ENCODE measurements at regions not wholly inside any gene's neighbourhood (a gene's known extent, or its start where the extent isn't known, plus 50 kb on each side); places are given as distances from the start of the nearest gene placed in this dataset.
"Not testable (repeated sequence)": the region's sequence is repeated elsewhere in the genome, so short reads cannot be mapped to it uniquely, and the experiment has no call there.

DNA sequence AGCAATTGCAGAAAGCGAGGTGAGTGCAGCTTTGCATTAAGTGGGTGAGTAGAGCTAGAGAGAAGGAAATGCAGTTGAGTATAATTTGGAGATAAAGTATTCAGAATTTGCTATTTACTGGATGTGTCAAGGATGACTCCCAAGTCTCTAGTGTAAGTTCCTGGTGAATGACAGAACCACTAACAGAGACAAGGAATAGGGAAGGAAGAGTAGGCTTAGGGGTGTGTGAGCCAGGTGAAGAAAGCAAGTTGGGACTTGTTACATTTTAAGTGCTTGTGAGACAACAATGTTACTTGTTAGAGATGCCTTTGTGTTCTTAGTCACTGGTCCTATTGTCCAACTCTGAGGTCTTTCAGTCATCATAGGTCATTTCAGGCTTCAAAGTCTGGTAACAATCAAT, 70.8 kb downstream of the TBC1D26 start:
- not testable (repeated sequence) for FAIRE-seq

DNA sequence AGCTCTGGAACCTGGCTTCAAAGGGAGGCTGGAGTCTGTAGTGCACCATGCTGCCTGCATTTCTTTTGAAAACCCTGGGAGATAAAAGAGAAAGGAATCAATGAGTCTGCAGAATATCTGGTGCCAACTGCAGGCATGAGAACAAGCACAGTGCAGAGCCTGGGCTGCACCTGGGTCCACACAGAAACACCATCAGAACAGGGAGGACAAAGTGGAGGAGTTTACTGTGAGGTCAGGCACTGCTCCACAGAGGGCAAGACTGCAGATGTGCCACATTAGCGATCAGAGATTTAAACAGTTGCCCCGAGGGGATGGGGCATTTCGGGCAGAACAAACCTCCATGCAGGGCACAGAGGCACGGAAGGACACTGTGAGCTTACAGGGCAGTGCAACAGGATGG, 74.7 kb downstream of the TBC1D26 start:
- not testable (repeated sequence) for FAIRE-seq

DNA sequence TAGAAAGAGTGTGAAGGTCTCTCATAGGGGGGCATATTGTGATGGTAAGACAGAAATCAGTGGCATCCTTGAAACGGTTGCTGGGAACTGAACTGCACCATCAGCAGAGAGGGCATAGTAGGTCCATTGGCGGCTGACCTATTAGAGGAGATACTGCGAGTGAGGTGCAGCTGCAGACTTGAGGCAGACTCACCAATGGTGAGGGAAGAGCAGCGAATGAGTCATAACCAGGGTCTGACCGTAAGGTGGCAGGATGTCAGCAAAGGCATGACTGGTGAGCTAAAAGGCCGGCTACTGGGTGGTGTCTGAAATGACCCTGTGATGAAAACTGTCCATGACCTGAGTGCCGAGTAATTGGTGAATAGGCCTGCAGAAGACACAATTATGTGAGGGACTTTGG, 81.3 kb downstream of the TBC1D26 start:
- not testable (repeated sequence) for FAIRE-seq

DNA sequence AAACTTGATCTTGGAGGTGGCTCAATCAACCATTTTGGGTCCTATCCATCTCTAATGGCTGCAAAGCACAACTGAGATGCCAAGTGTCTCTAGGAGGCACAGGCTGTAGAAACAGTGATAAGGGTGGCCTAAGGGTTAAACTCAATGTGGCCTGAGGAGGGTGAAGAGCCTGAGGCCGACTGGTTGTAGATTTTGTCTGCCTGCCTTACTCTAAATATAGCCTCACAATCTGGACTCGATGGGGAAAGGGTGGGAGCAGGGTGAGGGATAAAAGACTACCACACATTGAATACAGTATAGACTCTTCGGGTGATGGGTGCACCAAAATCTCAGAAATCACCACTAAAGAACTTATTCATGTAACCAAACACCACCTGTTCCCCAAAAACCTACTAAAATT, 81.9 kb downstream of the TBC1D26 start:
- FAIRE-seq = not testable (repeated sequence)

DNA sequence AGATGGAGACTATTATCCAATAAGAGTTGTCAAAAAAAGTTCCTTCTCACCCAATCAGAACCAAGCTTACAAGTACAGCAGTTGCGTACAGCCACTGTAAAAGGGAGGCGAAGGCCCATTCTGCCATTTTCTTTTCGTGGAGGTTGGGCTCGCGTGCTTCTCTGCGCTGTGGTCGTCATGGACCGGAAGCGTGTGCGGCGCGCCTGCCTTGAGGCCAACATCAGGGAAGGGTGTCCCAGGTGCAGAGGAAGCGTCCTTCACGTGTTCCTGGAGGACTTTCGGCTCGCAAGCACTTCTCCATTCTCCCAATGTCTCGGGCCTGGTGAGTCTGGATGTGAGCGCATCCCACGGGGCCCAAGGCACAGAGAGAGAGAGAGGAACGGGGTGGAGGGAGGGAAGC, 85.8 kb downstream of the TBC1D26 start:
- not testable (repeated sequence) for FAIRE-seq

DNA sequence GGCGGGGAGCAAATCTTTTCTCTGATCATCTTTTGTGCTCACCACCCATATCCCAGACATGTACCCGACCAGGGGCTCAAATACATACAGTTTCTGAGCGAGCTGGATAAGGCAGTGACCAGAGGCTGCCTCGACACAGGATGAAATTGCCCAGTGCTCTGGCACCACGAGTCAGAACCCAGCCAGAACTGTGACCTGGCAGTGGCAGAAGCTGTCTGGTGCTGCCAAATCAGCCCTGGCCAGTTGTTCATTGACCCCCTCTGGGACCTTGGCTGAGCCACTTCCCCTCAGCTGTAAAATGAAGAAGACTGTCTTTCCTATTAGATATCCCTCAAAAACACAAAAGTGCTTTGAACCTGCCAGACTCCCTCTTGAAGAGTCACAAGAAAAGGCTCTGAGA, 90.2 kb downstream of the TBC1D26 start:
- not testable (repeated sequence) for FAIRE-seq

DNA sequence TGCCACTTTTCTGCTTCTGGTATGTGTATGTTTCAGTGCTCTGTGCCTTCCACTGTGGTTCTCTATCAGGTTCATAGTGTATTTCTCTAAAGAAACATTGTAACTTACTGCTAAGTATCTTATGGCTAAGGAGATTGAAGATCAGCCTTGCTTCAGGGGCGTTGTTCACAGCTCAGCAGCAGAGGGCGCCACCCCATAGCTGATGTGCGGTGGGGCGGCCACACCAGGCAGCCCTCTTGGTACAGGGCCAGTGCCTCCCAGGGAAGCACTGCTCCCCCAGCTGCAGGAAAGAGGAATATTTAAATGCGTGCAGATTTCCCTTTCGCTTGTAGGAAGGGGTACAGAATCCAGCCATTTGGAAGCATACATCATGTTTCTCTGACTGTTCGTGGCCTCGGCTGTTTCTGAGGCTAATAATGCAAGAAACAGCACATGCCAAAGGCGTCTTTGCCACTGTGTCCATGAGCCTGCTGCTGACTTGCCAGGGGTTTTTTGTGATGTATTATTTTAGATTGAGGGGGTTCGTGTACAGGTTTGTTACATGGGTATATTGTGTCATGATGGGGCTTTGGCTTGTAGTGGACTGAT, 96.7 kb downstream of the TBC1D26 start:
- peak; percentile 50 for FAIRE-seq

DNA sequence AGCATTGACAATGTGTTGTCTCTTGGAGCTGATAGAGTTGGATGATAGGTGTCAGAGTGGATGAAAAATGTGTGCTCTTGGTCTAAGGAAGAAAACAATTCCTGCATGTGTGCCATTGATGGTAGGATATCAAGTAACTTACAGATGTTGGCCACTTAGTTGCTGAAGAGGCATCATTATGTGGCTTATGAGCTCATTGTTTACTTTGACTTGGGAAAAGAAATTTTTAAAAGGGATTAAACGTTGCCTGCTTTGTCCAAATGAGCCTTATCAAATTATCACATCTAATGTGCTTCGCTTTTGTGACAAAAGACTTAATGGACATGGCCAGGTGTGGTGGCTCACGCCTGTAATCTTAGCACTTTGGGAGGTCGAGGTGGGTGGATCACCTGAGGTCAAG, 98.1 kb downstream of the TBC1D26 start:
- FAIRE-seq = not testable (repeated sequence)

DNA sequence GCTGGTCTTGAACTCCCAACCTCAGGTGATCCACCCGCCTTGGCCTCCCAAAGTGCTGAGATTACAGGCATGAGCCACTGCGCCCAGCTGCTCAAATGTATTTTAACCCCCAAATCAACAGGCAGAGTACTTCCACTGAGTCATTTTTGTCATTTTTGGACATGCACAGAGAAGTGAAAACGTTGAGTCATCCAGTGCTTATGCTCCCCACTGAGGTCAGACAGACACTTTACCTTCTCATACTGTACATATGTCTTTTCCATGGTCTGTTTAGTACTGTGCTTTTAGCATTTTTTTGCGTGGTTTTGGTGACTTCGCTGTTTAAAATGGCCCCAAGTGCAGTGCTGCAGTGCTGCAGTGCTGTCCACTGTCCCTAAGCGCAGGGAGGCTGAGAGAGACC, 99.1 kb downstream of the TBC1D26 start:
- not testable (repeated sequence) for FAIRE-seq

DNA sequence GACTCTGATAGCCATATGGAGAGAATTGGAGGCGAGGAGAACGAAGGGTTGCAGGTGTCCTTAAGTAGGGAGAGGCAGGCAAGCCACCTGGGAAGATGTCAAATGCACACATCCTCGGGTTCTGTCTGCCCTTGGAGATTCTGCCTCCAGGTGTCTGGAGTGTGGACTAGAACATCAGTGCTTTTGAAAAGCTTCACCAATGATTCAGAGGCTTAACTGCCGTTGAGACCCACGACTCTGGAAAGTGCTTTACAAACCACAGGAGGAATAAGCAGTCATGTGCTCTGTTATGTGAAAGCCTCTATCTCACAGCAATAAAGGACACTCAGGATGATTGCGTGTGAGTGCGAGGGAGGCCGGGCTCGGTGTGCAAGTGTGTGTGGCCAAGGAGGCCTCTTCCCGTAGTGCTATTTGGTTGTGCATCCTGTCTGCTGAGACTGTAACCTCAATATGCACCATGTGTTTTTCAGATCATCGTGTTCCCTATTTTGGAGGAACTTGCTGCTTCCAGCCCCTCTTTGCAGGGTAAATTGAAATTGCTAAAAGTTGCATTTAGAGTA, 100.9 kb downstream of the TBC1D26 start:
- FAIRE-seq = not testable (repeated sequence)

DNA sequence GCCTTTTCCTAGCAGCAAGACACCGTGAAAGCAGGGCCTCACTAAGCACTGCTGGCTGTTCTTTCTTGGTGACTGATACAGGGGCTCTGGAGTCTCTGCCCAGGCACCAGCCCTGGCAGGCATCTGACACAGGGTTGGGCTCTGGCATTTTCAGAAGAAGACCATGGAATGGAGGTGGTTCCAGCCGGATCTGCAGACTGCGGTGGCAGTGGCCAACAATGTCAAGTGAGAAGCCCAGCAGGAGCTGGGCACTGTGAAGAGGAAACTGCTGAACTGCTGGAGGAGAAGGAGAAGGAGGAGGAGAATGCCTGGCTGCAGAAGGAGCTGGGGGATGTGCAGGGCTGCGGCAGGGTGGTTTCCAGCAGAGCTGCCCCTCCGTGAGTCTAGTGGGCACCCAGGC, 101.8 kb downstream of the TBC1D26 start:
- not testable (repeated sequence) for FAIRE-seq

DNA sequence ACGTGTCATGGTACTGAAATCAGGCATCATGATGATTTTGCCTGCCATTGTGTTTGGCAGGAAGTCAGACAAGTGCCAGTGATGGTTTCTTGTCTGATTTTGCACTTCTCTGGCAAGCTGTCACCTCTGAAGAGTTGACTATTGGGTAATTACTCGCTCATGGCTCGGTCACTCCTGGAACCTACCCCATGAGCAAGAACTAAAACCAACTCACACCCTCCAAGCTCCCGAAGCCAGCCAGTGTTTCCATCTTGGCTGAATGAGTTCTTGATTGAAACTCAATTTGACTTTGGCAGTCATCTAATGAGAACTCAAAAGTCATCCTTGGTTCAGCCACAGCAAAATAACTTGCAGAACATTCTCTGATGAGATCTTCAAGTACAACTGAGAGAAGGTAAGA, 103.4 kb downstream of the TBC1D26 start:
- FAIRE-seq = not testable (repeated sequence)

DNA sequence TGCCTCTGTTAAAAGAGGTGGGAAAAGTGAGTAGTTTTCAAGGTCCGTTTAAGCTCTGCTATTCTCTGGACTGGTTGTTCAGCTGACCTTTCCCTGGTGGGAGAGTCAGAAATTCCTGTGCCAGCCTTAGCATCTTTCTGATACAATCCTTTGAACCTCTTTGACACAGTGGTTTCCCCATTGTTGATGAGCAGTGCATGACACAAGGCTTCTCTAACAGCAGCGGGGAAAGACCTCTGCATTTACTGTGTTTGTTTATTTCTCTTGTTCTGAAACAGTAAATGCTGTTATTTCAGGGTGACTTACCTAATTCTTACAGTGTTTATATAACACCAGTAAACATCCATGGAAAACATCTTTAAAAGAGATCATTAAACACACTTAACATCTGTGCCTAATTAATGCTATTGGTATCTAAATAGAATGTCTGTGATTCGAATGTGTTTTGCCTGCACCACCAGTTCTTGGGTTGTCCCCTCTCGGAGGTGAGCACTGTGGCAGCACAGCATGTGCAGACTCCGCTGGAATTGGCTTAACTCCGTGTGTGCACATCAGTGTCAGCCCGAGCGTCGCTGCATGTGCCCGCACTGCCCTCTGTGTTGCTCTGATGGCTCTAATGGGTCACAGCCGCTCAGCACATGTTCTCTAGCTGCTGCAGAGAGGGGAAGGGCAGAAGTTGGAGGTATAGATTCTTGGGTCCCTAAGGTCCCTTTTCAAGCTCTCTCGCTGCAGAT, 104.3 kb downstream of the TBC1D26 start:
- not testable (repeated sequence) for FAIRE-seq

DNA sequence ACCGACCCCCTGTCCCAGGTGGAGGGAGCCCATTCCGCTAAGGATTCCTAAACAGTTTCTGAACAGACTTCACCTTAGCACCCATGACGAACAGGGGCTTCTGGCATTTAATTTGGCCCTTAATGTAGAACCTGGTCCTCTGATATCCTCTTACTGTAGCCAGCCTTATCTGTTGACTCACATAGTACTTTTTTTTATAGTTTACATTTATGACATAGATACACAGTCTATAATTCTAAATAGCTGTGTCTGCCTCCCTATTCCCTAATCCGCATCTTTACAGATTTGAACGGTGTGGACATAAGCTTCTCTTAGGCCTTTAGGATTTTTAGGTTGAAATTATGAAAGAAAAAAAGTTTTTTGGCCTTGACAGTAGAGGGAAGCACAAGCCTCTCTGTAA, 104.9 kb downstream of the TBC1D26 start:
- not testable (repeated sequence) for FAIRE-seq

DNA sequence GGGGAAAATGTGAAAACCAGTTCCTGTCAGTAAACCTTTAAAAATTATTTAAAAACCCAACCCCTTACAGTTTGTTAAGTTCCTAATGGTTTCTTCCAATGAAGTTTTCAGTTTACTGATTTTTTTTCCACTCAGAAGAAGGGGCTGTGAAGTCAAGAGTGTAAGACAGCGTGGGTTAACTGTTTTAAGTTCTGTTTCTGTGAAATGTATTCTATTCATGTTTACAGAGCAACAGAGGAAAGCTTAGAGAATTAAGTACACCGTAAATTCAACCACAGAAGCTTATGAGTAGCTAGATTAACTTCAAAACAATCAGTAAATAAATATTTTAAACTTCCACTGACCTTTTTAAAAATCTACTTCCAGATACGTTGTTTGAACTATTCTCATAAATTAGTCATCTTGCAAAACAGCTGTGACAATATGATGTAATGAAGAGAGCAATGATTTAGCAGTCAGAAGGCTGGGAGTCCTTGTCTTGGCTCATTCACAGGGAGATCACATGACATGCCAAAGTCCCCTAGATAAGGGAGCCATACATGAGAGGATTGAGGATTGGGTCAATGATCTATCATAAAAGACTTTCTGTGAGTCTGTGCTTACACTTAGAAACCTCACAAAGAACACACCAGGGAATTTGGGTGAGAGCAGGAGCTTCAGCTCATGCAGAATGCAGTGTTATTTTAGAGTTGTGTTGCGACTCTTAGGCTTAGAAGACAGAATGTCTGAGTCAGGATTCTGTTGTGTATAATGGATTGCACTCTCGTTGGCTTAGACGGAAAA, 97.3 kb upstream of the ADORA2B start:
- not testable (repeated sequence) for FAIRE-seq

DNA sequence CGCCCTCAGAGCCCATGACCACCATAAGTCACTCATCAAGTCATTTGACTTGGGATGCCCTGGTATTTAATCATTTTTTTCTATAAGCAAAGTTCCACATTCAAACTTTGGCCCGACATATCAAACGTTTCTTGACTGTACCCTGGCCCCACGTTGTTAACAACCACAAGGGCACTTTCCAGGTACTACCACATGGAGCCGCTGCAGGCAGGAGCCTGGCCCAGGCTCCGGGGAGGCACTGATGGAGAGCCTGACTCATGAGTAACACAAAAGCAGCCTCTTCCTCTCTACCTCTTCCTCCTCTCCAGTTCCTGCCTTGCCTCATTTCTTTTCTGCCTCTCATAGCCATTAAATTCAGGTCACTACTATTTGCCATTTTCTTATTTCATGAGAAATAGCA, 95.9 kb upstream of the ADORA2B start:
- FAIRE-seq = not testable (repeated sequence)

DNA sequence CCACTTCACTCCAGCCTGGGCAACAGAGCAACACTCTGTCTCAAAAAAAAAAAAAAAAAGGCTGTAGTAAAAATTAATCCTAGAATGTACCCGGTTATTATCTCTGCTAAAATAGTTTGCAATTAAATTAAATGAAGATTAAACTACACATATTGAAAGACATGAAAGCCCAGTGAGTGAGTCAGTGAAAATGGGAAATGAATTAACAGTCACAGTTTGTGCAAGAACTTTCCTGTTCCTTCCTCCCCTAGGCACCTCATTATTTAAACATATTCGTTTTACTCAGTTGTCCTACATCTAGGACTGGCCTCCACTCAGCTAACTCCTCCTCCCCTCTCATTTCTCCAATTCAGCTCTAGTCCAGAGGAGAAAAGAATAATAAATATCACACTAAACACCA, 94.9 kb upstream of the ADORA2B start:
- FAIRE-seq = not testable (repeated sequence)

DNA sequence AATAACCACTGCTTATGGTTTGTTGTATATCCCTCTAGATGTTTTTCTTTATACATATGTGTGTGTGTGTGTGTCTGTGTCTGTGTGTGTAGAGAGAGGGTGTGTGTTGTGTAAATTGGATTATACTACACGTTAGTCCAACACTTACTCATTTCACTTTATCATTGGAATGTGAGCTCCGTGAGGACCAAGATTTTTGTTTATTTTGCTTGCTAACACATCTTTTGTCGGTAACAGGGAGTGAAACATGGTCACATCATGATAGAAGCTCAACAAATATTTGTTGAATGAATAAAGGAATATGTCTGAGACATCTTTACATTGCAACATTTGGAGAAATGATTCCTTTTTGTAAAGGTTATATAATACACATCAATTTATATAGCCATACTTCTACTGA, 94.2 kb upstream of the ADORA2B start:
- FAIRE-seq = not testable (repeated sequence)

DNA sequence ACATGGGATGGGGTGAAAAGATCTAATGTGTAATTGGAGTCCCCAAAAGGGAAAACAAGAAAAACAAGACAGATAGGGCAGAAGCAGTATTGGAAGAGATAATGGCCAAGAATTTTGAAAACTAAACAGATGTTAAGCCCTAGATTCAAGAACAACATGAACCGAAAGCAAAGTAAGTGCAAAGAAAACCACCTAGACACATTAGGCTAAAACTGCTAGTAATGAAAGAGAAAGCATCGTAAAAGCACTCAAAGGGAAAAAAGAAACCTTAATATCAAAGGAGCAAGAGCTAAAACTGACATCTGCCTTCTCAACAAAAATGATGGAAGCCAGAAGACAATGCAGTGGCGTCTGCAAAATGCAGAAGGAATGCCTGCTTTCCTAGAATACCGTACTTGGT, 92.1 kb upstream of the ADORA2B start:
- not testable (repeated sequence) for FAIRE-seq

DNA sequence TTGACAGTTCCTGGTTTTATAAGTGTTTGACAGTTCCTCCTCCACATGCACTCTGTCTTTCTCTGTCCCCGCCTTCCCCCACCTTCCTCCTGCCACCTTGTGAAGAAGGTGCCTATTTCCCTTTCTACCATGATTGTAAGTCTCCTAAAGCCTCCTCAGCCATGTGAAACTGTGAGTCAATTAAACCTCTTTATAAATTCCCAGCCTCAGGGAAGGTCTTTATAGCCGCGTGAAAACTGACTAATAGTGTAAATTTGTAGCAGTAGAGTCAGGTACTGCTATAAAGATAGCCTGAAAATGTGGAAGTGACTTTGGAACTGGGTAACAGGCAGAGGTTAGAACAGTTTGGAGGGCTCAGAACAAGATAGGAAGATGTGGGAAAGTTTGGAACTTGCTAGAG, 88.7 kb upstream of the ADORA2B start:
- FAIRE-seq = not testable (repeated sequence)

DNA sequence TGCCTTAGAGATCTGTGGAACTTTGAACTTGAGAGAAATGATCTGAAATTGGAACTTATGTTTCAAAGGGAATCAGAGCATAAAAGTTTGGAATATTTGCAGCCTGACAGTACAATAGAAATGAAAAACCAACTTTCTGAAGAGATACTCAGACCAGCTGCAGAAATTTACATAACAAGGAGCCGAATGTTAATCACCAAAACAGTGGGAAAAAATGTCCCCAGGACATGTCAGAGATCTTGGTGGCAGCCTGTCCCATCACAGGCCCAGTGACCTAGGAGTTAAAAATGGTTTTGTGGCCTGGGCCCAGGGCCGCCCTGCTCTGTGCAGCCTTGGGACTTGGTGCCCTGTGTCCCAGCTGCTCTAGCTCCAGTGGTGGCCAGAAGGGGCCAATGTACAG, 88.2 kb upstream of the ADORA2B start:
- not testable (repeated sequence) for FAIRE-seq

DNA sequence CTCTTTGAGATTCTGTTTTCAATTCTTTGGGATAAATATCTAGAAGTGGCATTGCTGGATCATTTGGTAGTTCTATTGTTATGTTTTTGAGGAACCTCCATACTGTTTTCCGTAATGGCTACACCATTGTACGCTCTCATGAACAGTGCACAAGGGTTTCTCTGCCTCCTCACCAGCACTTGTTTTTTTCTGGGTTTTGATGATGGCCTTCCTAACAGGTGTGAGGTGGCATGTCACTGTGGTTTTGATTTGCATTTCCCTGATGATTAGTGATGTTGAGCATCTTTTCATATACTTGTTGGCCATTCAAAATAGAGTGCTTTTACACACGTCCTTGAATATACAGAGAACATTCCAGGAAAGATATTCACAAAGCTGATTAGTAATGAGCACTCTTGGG, 86.8 kb upstream of the ADORA2B start:
- not testable (repeated sequence) for FAIRE-seq

DNA sequence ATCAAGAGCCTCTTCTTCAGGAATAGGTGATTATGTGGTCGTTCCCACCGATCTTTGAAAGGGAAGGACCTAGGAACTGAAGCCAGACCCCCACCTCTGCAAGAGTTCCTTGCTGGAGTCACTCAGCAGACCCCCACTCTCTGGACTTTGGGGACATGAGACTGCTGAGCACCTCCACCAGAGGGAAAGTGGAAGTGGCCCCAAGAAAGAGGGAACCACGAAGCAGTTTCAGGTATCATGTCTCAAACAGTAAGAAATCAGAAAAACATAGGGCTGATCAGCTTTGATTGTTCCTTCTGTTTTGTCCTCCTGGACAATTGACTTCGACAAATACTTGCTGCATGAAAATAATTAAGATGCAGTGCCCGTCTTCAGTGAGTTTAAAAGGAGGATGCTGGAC, 84.2 kb upstream of the ADORA2B start:
- not testable (repeated sequence) for FAIRE-seq

Data from TTC549 (cell line).